A673 (cell line): ENCODE measurements at regions not wholly inside any gene's neighbourhood (a gene's known extent, or its start where the extent isn't known, plus 50 kb on each side); places are given as distances from the start of the nearest gene placed in this dataset.
"Not testable (repeated sequence)": the region's sequence is repeated elsewhere in the genome, so short reads cannot be mapped to it uniquely, and the experiment has no call there.

Source experiments
- EZH2 ChIP-seq: fragments of 200-600 bp; sonication (generic); IDR thresholded peaks from 2 replicates; pipeline ENCODE4 v1.6.1; 2017; ENCODE audit warnings: borderline replicate concordance, low read depth, mild to moderate bottlenecking, mixed read lengths, antibody characterized with exemption, low read length; ENCODE audit not compliant: poor library complexity, severe bottlenecking
- TF ChIP-seq, protein P1 (sequence below): fragments of 300-800, 200-600 bp; sonication (generic); conservative IDR thresholded peaks from 2 replicates; pipeline ENCODE4 v1.5.1; 2017; ENCODE audit warnings: low read depth, mild to moderate bottlenecking, antibody characterized with exemption, low read length, moderate library complexity, mixed read lengths

GRCh38 chr4:75165100-75165499 is 232.2 kb downstream of the PARM1 start:
- TF ChIP-seq EZH2 = not testable (repeated sequence)
- TF ChIP-seq, protein P1, sequence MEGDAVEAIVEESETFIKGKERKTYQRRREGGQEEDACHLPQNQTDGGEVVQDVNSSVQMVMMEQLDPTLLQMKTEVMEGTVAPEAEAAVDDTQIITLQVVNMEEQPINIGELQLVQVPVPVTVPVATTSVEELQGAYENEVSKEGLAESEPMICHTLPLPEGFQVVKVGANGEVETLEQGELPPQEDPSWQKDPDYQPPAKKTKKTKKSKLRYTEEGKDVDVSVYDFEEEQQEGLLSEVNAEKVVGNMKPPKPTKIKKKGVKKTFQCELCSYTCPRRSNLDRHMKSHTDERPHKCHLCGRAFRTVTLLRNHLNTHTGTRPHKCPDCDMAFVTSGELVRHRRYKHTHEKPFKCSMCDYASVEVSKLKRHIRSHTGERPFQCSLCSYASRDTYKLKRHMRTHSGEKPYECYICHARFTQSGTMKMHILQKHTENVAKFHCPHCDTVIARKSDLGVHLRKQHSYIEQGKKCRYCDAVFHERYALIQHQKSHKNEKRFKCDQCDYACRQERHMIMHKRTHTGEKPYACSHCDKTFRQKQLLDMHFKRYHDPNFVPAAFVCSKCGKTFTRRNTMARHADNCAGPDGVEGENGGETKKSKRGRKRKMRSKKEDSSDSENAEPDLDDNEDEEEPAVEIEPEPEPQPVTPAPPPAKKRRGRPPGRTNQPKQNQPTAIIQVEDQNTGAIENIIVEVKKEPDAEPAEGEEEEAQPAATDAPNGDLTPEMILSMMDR = not testable (repeated sequence)
